ENCODE measurements at regions not wholly inside any gene's neighbourhood (a gene's known extent, or its start where the extent isn't known, plus 50 kb on each side); places are given as distances from the start of the nearest gene placed in this dataset.
"Not testable (repeated sequence)": the region's sequence is repeated elsewhere in the genome, so short reads cannot be mapped to it uniquely, and the experiment has no call there.

DNA sequence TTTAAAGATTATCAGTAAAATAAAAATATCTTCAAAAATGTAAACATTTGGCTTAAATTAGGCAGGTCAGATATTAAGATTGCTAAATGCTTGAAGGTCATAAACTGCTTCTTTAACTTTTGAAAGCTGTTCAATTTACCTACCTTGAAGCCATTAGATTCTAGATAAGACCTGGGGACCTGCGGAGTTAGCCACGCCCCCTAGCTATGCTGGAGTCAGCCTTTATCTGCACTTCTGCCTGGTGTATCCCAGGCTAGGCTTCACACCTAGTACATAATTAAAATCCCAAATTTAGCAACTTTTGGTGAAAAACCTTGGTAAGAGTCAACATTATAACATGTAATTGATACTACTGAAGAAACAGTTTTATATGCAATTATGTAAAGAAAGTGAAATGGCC lies 89.9 kb upstream of the PRSS3 start:
- not testable (repeated sequence) for H3K27ac Mint-ChIP-seq; H3K27ac ChIP-seq (ENCODE audit: low read depth); H3K9me2 ChIP-seq (ENCODE audit: insufficient read depth); H4K20me1 ChIP-seq (replicated peaks; ENCODE audit: insufficient read depth); H3K4me3 Mint-ChIP-seq; H3F3A ChIP-seq (replicated peaks; ENCODE audit: low read depth); ATAC-seq; H3K27me3 Mint-ChIP-seq (ENCODE audit: insufficient read depth, low read depth, poor library complexity); H3K4me2 ChIP-seq; H2AFZ ChIP-seq; H3K27me3 ChIP-seq (ENCODE audit: insufficient read depth); H3K79me2 ChIP-seq (replicated peaks; ENCODE audit: insufficient read depth); DNase-seq (ENCODE audit: low spot score); H3K36me3 ChIP-seq (ENCODE audit: insufficient read depth); H3K4me3 ChIP-seq
- peaks cover 17% of the 10 kb centered on the region for H3K9me3 Mint-ChIP-seq
- peaks cover 25% of the 10 kb centered on the region for H3K4me1 ChIP-seq (ENCODE audit: insufficient read depth)
- peaks cover 12% of the 10 kb centered on the region; the same call in 2 of the 3 replicates for H3K36me3 Mint-ChIP-seq (ENCODE audit: low read depth)
- peaks cover 32% of the 10 kb centered on the region for H3K4me1 Mint-ChIP-seq

DNA sequence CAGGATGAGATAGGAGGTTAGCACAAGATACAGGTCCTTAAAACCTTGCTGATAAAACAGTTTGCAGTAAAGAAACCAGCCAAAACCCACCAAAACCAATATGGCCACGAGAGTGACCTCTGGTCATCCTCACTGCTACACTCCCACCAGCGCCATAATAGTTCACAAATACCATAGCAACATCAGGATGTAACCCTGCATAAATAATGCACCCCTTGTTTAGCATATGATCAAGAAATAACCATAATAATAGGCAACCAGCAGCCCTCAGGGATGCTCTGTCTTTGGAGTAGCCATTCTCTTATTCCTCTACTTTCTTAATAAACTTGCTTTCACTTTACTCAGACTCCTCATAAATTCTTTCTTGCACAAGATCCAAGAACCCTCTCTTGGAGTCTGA lies 86.9 kb upstream of the PRSS3 start:
- TF ChIP-seq POLR2AphosphoS5 (IDR thresholded peaks at IDR 0.05; ENCODE audit: low read depth) (no peak), ZNF114 (CRISPR knock-in tag; IDR thresholded peaks at IDR 0.05) (no peak), EZH2phosphoT487 (IDR thresholded peaks at IDR 0.05; ENCODE audit: unreplicated experiment) (no peak), NANOG (IDR thresholded peaks at IDR 0.05; ENCODE audit: borderline replicate concordance) (no peak), JUNB (IDR thresholded peaks at IDR 0.05; ENCODE audit: unreplicated experiment) (no peak), STAT1 (IDR thresholded peaks at IDR 0.05; ENCODE audit: unreplicated experiment) (no peak), CREB1 (CRISPR knock-in tag; IDR thresholded peaks at IDR 0.05; ENCODE audit: low read depth) (no peak)
- TF ChIP-seq, protein P1, sequence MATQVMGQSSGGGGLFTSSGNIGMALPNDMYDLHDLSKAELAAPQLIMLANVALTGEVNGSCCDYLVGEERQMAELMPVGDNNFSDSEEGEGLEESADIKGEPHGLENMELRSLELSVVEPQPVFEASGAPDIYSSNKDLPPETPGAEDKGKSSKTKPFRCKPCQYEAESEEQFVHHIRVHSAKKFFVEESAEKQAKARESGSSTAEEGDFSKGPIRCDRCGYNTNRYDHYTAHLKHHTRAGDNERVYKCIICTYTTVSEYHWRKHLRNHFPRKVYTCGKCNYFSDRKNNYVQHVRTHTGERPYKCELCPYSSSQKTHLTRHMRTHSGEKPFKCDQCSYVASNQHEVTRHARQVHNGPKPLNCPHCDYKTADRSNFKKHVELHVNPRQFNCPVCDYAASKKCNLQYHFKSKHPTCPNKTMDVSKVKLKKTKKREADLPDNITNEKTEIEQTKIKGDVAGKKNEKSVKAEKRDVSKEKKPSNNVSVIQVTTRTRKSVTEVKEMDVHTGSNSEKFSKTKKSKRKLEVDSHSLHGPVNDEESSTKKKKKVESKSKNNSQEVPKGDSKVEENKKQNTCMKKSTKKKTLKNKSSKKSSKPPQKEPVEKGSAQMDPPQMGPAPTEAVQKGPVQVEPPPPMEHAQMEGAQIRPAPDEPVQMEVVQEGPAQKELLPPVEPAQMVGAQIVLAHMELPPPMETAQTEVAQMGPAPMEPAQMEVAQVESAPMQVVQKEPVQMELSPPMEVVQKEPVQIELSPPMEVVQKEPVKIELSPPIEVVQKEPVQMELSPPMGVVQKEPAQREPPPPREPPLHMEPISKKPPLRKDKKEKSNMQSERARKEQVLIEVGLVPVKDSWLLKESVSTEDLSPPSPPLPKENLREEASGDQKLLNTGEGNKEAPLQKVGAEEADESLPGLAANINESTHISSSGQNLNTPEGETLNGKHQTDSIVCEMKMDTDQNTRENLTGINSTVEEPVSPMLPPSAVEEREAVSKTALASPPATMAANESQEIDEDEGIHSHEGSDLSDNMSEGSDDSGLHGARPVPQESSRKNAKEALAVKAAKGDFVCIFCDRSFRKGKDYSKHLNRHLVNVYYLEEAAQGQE (IDR thresholded peaks at IDR 0.05; ENCODE audit: unreplicated experiment), result no peak
- TF ChIP-seq, protein P2, sequence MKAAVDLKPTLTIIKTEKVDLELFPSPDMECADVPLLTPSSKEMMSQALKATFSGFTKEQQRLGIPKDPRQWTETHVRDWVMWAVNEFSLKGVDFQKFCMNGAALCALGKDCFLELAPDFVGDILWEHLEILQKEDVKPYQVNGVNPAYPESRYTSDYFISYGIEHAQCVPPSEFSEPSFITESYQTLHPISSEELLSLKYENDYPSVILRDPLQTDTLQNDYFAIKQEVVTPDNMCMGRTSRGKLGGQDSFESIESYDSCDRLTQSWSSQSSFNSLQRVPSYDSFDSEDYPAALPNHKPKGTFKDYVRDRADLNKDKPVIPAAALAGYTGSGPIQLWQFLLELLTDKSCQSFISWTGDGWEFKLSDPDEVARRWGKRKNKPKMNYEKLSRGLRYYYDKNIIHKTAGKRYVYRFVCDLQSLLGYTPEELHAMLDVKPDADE (IDR thresholded peaks at IDR 0.05), result no peak
- ATAC-seq (no peak), DNase-seq (ENCODE audit: low spot score) (peak; percentile 17)
- Histone ChIP-seq H3K4me2 (peak overlapping the region; percentile 71), H3K9me2 (ENCODE audit: insufficient read depth) (peaks cover 6% of the 10 kb centered on the region; the same call in 1 of the 2 replicates), H3K36me3 (ENCODE audit: insufficient read depth) (no peaks in the 10 kb centered on the region), H3K27ac (ENCODE audit: low read depth) (no peak overlapping the region), H3K79me2 (replicated peaks; ENCODE audit: insufficient read depth) (no peaks in the 10 kb centered on the region), H3F3A (replicated peaks; ENCODE audit: low read depth) (no peaks in the 10 kb centered on the region), H4K20me1 (replicated peaks; ENCODE audit: insufficient read depth) (no peaks in the 10 kb centered on the region), H3K27me3 (ENCODE audit: insufficient read depth) (no peaks in the 10 kb centered on the region), H2AFZ (no peak overlapping the region), H3K4me3 (0 out of 2 replicates have a peak overlapping the region, but pooled peaks have one; percentile 7), H3K4me1 (ENCODE audit: insufficient read depth) (peaks cover 25% of the 10 kb centered on the region)
- peaks cover 4% of the 10 kb centered on the region for H3K27me3 Mint-ChIP-seq (ENCODE audit: insufficient read depth, low read depth, poor library complexity)
- peaks cover 12% of the 10 kb centered on the region; the same call in 2 of the 3 replicates for H3K36me3 Mint-ChIP-seq (ENCODE audit: low read depth)
- peaks cover 17% of the 10 kb centered on the region for H3K9me3 Mint-ChIP-seq
- H3K4me3 Mint-ChIP-seq, result no peak overlapping the region
- no peak overlapping the region for H3K27ac Mint-ChIP-seq
- H3K4me1 Mint-ChIP-seq, result peaks cover 28% of the 10 kb centered on the region

All from GM23338 (cell line).